Glutamatergic neuron (in vitro differentiated cells): ENCODE measurements at regions not wholly inside any gene's neighbourhood (a gene's known extent, or its start where the extent isn't known, plus 50 kb on each side); places are given as distances from the start of the nearest gene placed in this dataset.

Experiments
- DNase-seq: peaks from one replicate; pipeline ENCODE4 v3.0.0; 2022
- H3K27ac Mint-ChIP-seq: one replicate; pipeline ENCODE4 v1.8.0; 2020; ENCODE audit warnings: mild to moderate bottlenecking, mixed read lengths, inconsistent platforms; ENCODE audit not compliant: unreplicated experiment
- H3K27me3 Mint-ChIP-seq: one replicate; pipeline ENCODE4 v1.8.0; 2020; ENCODE audit warnings: mild to moderate bottlenecking, moderate library complexity, mixed read lengths, inconsistent platforms; ENCODE audit not compliant: unreplicated experiment
- H3K36me3 Mint-ChIP-seq: one replicate; pipeline ENCODE4 v1.8.0; 2020; ENCODE audit warnings: mild to moderate bottlenecking, mixed read lengths, inconsistent platforms; ENCODE audit not compliant: unreplicated experiment
- H3K4me1 Mint-ChIP-seq: one replicate; pipeline ENCODE4 v1.8.0; 2020; ENCODE audit warnings: mild to moderate bottlenecking, low read depth, mixed read lengths, inconsistent platforms; ENCODE audit not compliant: unreplicated experiment
- H3K4me3 Mint-ChIP-seq: one replicate; pipeline ENCODE4 v1.8.0; 2020; ENCODE audit warnings: mild to moderate bottlenecking, mixed read lengths, inconsistent platforms; ENCODE audit not compliant: unreplicated experiment
- H3K9me3 Mint-ChIP-seq: one replicate; pipeline ENCODE4 v1.8.0; 2020; ENCODE audit warnings: mild to moderate bottlenecking, moderate library complexity, mixed read lengths, inconsistent platforms; ENCODE audit not compliant: unreplicated experiment
- TF ChIP-seq, protein P1 (sequence below): fragments of 200-600 bp; sonication (generic); IDR thresholded peaks from one replicate; pipeline ENCODE4 v1.5.0; 2021; ENCODE audit not compliant: partially characterized antibody, unreplicated experiment

DNA sequence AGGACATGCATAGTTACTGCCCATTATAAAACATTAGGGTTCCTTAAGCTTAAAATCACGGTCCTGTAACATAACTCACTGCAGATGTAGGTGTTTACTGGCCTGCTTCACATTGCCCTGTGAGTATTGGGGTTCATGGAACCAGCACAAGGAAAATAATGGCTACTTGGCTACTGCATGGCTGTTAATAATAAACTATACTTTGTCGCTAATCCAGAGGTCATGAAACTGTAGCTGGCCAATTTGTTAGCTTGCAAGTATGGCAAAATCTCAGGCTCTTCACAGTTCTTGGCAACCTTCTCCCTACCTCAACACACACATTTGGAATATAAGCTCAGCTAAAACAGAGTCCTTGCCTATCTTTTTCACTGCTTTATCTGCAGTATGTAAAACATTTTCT, 274.0 kb upstream of the NR5A2 start:
- no peak for DNase-seq
- no peak overlapping the region for H3K27ac Mint-ChIP-seq
- TF ChIP-seq, protein P1, sequence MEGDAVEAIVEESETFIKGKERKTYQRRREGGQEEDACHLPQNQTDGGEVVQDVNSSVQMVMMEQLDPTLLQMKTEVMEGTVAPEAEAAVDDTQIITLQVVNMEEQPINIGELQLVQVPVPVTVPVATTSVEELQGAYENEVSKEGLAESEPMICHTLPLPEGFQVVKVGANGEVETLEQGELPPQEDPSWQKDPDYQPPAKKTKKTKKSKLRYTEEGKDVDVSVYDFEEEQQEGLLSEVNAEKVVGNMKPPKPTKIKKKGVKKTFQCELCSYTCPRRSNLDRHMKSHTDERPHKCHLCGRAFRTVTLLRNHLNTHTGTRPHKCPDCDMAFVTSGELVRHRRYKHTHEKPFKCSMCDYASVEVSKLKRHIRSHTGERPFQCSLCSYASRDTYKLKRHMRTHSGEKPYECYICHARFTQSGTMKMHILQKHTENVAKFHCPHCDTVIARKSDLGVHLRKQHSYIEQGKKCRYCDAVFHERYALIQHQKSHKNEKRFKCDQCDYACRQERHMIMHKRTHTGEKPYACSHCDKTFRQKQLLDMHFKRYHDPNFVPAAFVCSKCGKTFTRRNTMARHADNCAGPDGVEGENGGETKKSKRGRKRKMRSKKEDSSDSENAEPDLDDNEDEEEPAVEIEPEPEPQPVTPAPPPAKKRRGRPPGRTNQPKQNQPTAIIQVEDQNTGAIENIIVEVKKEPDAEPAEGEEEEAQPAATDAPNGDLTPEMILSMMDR = no peak
- no peaks in the 10 kb centered on the region for H3K36me3 Mint-ChIP-seq
- H3K27me3 Mint-ChIP-seq = peaks cover 2% of the 10 kb centered on the region
- no peaks in the 10 kb centered on the region for H3K9me3 Mint-ChIP-seq
- no peak overlapping the region for H3K4me3 Mint-ChIP-seq
- H3K4me1 Mint-ChIP-seq = no peaks in the 10 kb centered on the region

DNA sequence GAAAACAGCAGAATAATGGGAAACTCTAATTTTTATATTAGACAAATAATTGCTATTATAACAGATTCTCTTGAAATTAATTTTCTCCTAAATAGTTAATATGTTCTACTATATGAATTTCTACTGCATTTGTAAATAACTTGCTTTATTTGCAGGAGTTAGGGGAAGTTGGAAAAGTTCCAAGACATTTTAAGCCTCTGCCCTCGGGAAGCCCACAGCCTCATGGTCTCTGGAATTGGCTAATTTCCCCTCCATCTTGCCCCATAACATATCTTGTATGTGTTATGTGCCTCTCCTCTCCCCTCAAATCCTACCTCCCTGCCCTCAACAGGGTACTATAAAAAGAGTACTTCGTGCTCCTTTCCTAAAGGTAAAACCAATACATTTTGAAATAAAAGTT, 271.4 kb upstream of the NR5A2 start:
- Mint-ChIP-seq H3K27me3 (peaks cover 2% of the 10 kb centered on the region), H3K36me3 (no peaks in the 10 kb centered on the region), H3K9me3 (no peaks in the 10 kb centered on the region), H3K4me3 (no peak overlapping the region), H3K4me1 (no peaks in the 10 kb centered on the region), H3K27ac (no peak overlapping the region)
- TF ChIP-seq, protein P1 = no peak
- no peak for DNase-seq

DNA sequence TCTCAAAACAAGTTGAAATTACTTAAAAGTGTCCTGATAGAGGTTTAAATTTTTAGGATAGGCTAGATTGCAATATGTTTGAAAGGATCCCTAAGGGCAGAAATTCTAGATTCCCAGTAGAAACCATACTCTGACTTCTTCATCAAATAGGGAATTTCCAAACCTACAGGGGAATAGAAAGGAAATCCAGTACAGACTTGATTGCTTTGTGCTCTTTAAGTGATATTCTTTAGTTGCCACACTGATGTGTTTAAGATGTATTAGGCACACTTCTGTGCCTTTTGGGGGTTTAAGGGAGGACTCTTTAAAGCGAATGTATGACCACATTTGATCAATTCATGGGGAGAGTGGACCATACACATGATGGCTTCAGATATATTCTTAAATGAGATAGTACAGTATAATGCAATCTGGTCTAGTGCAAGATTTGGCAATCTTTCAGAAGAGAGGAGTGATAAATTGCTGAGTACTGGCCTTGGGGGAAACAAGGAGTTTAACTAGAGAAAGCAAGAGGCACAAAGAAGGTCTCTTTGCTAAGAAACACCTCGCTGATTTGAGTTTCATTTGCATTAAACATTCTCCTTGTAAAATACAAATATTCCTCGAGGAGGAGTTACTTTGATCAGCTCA, 268.8 kb upstream of the NR5A2 start:
- Mint-ChIP-seq H3K4me3 (no peak overlapping the region), H3K27me3 (peaks cover under 1% of the 10 kb centered on the region), H3K9me3 (no peaks in the 10 kb centered on the region), H3K27ac (no peak overlapping the region), H3K36me3 (no peaks in the 10 kb centered on the region), H3K4me1 (no peaks in the 10 kb centered on the region)
- TF ChIP-seq, protein P1 = no peak
- no peak for DNase-seq

DNA sequence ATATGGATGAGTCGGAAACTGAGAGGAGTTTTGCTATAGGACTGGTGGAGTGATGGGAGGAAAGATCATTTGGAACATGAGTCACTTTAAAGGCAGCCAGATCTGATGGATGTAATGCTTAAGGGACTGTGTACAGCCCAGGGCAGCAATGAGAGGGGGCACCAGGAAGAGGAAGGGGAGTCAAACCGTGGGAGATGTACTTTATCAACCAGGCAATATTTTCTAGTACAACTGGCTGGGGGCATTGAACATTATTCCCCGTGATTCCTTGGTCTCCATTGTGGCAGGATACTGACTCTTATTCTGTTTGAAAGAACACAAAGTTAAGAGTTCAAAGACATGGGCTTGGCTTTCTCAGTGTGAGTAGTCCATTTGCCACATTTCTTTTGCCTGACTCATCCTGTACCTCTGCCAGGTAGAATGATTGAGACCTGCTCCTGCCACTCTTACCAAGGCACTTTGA, 268.2 kb upstream of the NR5A2 start:
- DNase-seq = no peak
- no peaks in the 10 kb centered on the region for H3K36me3 Mint-ChIP-seq
- no peaks in the 10 kb centered on the region for H3K9me3 Mint-ChIP-seq
- H3K4me3 Mint-ChIP-seq = no peak overlapping the region
- TF ChIP-seq, protein P1 = no peak
- no peaks in the 10 kb centered on the region for H3K27me3 Mint-ChIP-seq
- H3K4me1 Mint-ChIP-seq = no peaks in the 10 kb centered on the region
- no peak overlapping the region for H3K27ac Mint-ChIP-seq

DNA sequence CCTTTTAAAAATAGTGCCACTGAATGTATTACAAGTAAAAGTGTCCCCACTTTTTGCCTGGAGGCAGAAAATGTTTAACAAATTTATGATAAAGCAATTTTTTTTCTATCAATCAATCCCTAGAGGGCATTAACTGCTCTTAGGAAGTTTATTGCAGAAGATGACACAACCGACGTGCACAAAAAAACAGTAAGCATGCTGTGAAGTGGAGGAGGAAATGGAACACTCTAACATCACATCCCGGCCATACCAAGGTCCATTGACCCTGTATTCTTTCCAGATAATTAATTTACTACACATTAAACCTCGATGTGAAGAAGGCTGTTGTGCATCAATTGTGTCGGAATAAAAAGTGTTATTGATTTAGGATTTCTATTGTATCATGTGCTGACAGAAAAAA, 264.9 kb upstream of the NR5A2 start:
- Mint-ChIP-seq H3K27me3 (no peaks in the 10 kb centered on the region), H3K36me3 (peaks cover 5% of the 10 kb centered on the region), H3K4me3 (no peak overlapping the region), H3K27ac (no peak overlapping the region), H3K9me3 (no peaks in the 10 kb centered on the region), H3K4me1 (no peaks in the 10 kb centered on the region)
- DNase-seq = no peak
- TF ChIP-seq, protein P1 = no peak
